GM23338 (cell line): ENCODE measurements at regions not wholly inside any gene's neighbourhood (a gene's known extent, or its start where the extent isn't known, plus 50 kb on each side); places are given as distances from the start of the nearest gene placed in this dataset.

Experiments used
- ATAC-seq: fragments of 200-7000 bp; cut with Tn5 transposase; 3 replicates; pipeline ENCODE4 v1.9.1; 2020
- DNase-seq: peaks from one replicate; pipeline ENCODE4 v3.0.0-alpha.2; 2015; ENCODE audit warnings: low spot score
- H2AFZ ChIP-seq: fragments of 200-600 bp; sonication (generic); 2 replicates; pipeline ENCODE4 v1.8.0; 2016; ENCODE audit warnings: antibody characterized with exemption, mild to moderate bottlenecking, moderate library complexity
- H3F3A ChIP-seq: fragments of 200-600 bp; sonication (generic); replicated peaks from 2 replicates; pipeline ENCODE4 v1.8.0; 2017; ENCODE audit warnings: antibody characterized with exemption, mixed run types, low read depth
- H3K27ac ChIP-seq: fragments of 200-600 bp; sonication (generic); 2 replicates; pipeline ENCODE4 v1.6.1; 2016; ENCODE audit warnings: low read depth
- H3K27me3 ChIP-seq: fragments of 200-600 bp; sonication (generic); 2 replicates; pipeline ENCODE4 v1.8.0; 2016; ENCODE audit warnings: mild to moderate bottlenecking, mixed run types, moderate library complexity; ENCODE audit not compliant: insufficient read depth
- H3K36me3 ChIP-seq: fragments of 200-600 bp; sonication (generic); 2 replicates; pipeline ENCODE4 v1.8.0; 2016; ENCODE audit warnings: mild to moderate bottlenecking; ENCODE audit not compliant: insufficient read depth
- H3K4me1 ChIP-seq: fragments of 200-600 bp; sonication (generic); 2 replicates; pipeline ENCODE4 v1.8.0; 2016; ENCODE audit warnings: mild to moderate bottlenecking, moderate library complexity; ENCODE audit not compliant: insufficient read depth
- H3K4me2 ChIP-seq: fragments of 200-600 bp; sonication (generic); 2 replicates; pipeline ENCODE4 v1.7.1; 2017; ENCODE audit warnings: mixed run types
- H3K4me3 ChIP-seq: fragments of 200-600 bp; sonication (generic); 2 replicates; pipeline ENCODE4 v1.6.1; 2016; ENCODE audit warnings: mixed run types
- H3K79me2 ChIP-seq: fragments of 200-600 bp; sonication (generic); replicated peaks from 2 replicates; pipeline ENCODE4 v1.8.0; 2017; ENCODE audit warnings: mild to moderate bottlenecking; ENCODE audit not compliant: insufficient read depth
- H3K9me2 ChIP-seq: fragments of 200-600 bp; sonication (generic); 2 replicates; pipeline ENCODE4 v1.8.0; 2017; ENCODE audit not compliant: insufficient read depth
- H4K20me1 ChIP-seq: fragments of 200-600 bp; sonication (generic); replicated peaks from 2 replicates; pipeline ENCODE4 v1.8.0; 2017; ENCODE audit warnings: mild to moderate bottlenecking; ENCODE audit not compliant: insufficient read depth
- H3K27ac Mint-ChIP-seq: 2 replicates; pipeline ENCODE4 v1.8.0; 2020; ENCODE audit warnings: inconsistent platforms, mild to moderate bottlenecking, moderate library complexity, mixed read lengths
- H3K27me3 Mint-ChIP-seq: 3 replicates; pipeline ENCODE4 v1.8.0; 2022; ENCODE audit warnings: low read depth, mild to moderate bottlenecking, moderate library complexity, mixed read lengths, inconsistent platforms; ENCODE audit not compliant: insufficient read depth, poor library complexity
- H3K36me3 Mint-ChIP-seq: 3 replicates; pipeline ENCODE4 v1.8.0; 2021; ENCODE audit warnings: low read depth, mild to moderate bottlenecking, inconsistent platforms, moderate library complexity, mixed read lengths
- H3K4me1 Mint-ChIP-seq: 3 replicates; pipeline ENCODE4 v1.8.0; 2020; ENCODE audit warnings: mild to moderate bottlenecking, inconsistent platforms, mixed read lengths
- H3K4me3 Mint-ChIP-seq: 3 replicates; pipeline ENCODE4 v1.8.0; 2021; ENCODE audit warnings: moderate library complexity, mild to moderate bottlenecking, inconsistent platforms, mixed read lengths
- H3K9me3 Mint-ChIP-seq: 3 replicates; pipeline ENCODE4 v1.8.0; 2020; ENCODE audit warnings: moderate library complexity, mild to moderate bottlenecking, inconsistent platforms, mixed read lengths
- CREB1 ChIP-seq: fragments of 250-450 bp; sonication (Bioruptor Pico); IDR thresholded peaks from 2 replicates; pipeline ENCODE4 v1.5.0; 2020; ENCODE audit warnings: low read depth, mild to moderate bottlenecking, moderate library complexity
- CTCF ChIP-seq, 2 experiments: fragments of 200-600 bp in 1 of 2; sonication (generic) in 1 of 2; conservative IDR thresholded peaks; 2 replicates each; pipeline versions ENCODE4 v1.5.1 to v1.6.1; 2016 to 2017; ENCODE audit warnings: antibody characterized with exemption in 2 of 2, low read depth in 2 of 2, mild to moderate bottlenecking in 2 of 2, moderate library complexity in 1 of 2
- ETS1 ChIP-seq: IDR thresholded peaks from 2 replicates; pipeline ENCODE4 v1.6.1; 2016; ENCODE audit warnings: antibody characterized with exemption
- EZH2 ChIP-seq: fragments of 200-600 bp; sonication (generic); IDR thresholded peaks from one replicate; pipeline ENCODE4 v1.8.0; 2017; ENCODE audit warnings: antibody characterized with exemption, mild to moderate bottlenecking, low read depth; ENCODE audit not compliant: unreplicated experiment
- EZH2phosphoT487 ChIP-seq: fragments of 200-600 bp; sonication (generic); IDR thresholded peaks from one replicate; pipeline ENCODE4 v1.8.1; 2018; ENCODE audit warnings: antibody characterized with exemption; ENCODE audit not compliant: unreplicated experiment
- NANOG ChIP-seq: IDR thresholded peaks from 2 replicates; pipeline ENCODE4 v1.6.1; 2016; ENCODE audit warnings: antibody characterized with exemption, borderline replicate concordance
- POLR2AphosphoS5 ChIP-seq: IDR thresholded peaks from 2 replicates; pipeline ENCODE4 v1.6.1; 2016; ENCODE audit warnings: antibody characterized with exemption, low read depth
- REST ChIP-seq: IDR thresholded peaks from one replicate; pipeline ENCODE4 v1.6.1; 2018; ENCODE audit warnings: antibody characterized with exemption; ENCODE audit not compliant: unreplicated experiment
- STAT1 ChIP-seq: IDR thresholded peaks from one replicate; pipeline ENCODE4 v1.6.1; 2016; ENCODE audit warnings: antibody characterized with exemption; ENCODE audit not compliant: unreplicated experiment
- ZNF114 ChIP-seq: fragments of 250-450 bp; sonication (Bioruptor Pico); IDR thresholded peaks from 2 replicates; pipeline ENCODE4 v1.5.0; 2020; ENCODE audit warnings: mild to moderate bottlenecking, moderate library complexity

GRCh38 chr3:68676136-68676535, 256.2 kb downstream of the TAFA4 start:
- Histone ChIP-seq H2AFZ (no peak overlapping the region), H3K4me1 (no peaks in the 10 kb centered on the region), H3K27ac (no peak overlapping the region), H3K4me2 (no peak overlapping the region), H3K36me3 (no peaks in the 10 kb centered on the region), H3K9me2 (no peaks in the 10 kb centered on the region), H3K4me3 (no peak overlapping the region), H3K79me2 (no peaks in the 10 kb centered on the region), H3K27me3 (no peaks in the 10 kb centered on the region), H3F3A (no peaks in the 10 kb centered on the region), H4K20me1 (no peaks in the 10 kb centered on the region)
- ATAC-seq: no peak
- Mint-ChIP-seq H3K27ac (no peak overlapping the region), H3K9me3 (no peaks in the 10 kb centered on the region), H3K36me3 (no peaks in the 10 kb centered on the region), H3K4me1 (no peaks in the 10 kb centered on the region), H3K27me3 (no peaks in the 10 kb centered on the region), H3K4me3 (no peak overlapping the region)
- TF ChIP-seq REST (no peak), NANOG (no peak)
- no peak for DNase-seq

GRCh38 chr3:68667346-68667745, 265.0 kb downstream of the TAFA4 start:
- Histone ChIP-seq H3K27me3 (no peaks in the 10 kb centered on the region), H3F3A (no peaks in the 10 kb centered on the region), H2AFZ (peak overlapping the region; percentile 11; the same call in 1 of the 2 replicates), H3K79me2 (no peaks in the 10 kb centered on the region), H3K27ac (no peak overlapping the region), H3K9me2 (no peaks in the 10 kb centered on the region), H3K4me1 (peaks cover 18% of the 10 kb centered on the region), H4K20me1 (no peaks in the 10 kb centered on the region), H3K4me2 (no peak overlapping the region; the same call in 1 of the 2 replicates), H3K4me3 (no peak overlapping the region), H3K36me3 (no peaks in the 10 kb centered on the region)
- Mint-ChIP-seq H3K9me3 (no peaks in the 10 kb centered on the region), H3K27ac (no peak overlapping the region), H3K4me3 (no peak overlapping the region), H3K36me3 (no peaks in the 10 kb centered on the region), H3K4me1 (peaks cover 11% of the 10 kb centered on the region), H3K27me3 (no peaks in the 10 kb centered on the region)
- no peak for ATAC-seq
- DNase-seq: no peak
- no peak for TF ChIP-seq CTCF (conservative IDR thresholded peaks at IDR 0.05; ENCODE audit: low read depth in 2 of 2)
- no peak for TF ChIP-seq STAT1
- no peak for TF ChIP-seq ETS1
- TF ChIP-seq NANOG: no peak
- no peak for TF ChIP-seq EZH2phosphoT487
- TF ChIP-seq ZNF114 (CRISPR knock-in tag): no peak
- no peak for TF ChIP-seq POLR2AphosphoS5
- TF ChIP-seq CREB1 (CRISPR knock-in tag): no peak
- no peak for TF ChIP-seq EZH2
